Adrenal gland (tissue), 9 donors: ENCODE measurements at regions not wholly inside any gene's neighbourhood (a gene's known extent, or its start where the extent isn't known, plus 50 kb on each side); places are given as distances from the start of the nearest gene placed in this dataset.
"Not testable (repeated sequence)": the region's sequence is repeated elsewhere in the genome, so short reads cannot be mapped to it uniquely, and the experiment has no call there.

ENCODE experiments used
- DNase-seq, 7 donors: peaks; one replicate each; pipeline ENCODE4 v3.0.0-alpha.2; 2019 to 2020
- H3K27ac ChIP-seq, 5 donors: fragments of 200-600 bp; sonication (generic) in 4 of 5; 1 replicate in 3 of 5; 2 replicates in 2 of 5; pipeline versions ENCODE4 v1.5.1 to v1.8.0; 2016 to 2020; ENCODE audit warnings: mild to moderate bottlenecking in 1 of 5
- H3K27me3 ChIP-seq: fragments of 200-600 bp; 2 replicates; pipeline ENCODE4 v1.8.0; 2021
- H3K36me3 ChIP-seq, 2 donors: fragments of 200-600 bp; replicated peaks in 1 of 2; 1 replicate in 1 of 2; 2 replicates in 1 of 2; pipeline versions ENCODE4 v1.5.1 to v1.8.0; 2018 to 2022
- H3K4me1 ChIP-seq, 2 donors: fragments of 200-600 bp; replicated peaks in 1 of 2; 1 replicate in 1 of 2; 2 replicates in 1 of 2; pipeline versions ENCODE4 v1.5.1 to v1.8.0; 2018 to 2021
- H3K4me3 ChIP-seq, 4 donors: fragments of 200-600 bp; sonication (generic) in 3 of 4; one replicate each; pipeline ENCODE4 v1.5.1; 2016 to 2018
- H3K9me3 ChIP-seq, 3 donors: fragments of 200-600 bp; sonication (generic) in 1 of 3; replicated peaks in 1 of 3; 1 replicate in 2 of 3; 2 replicates in 1 of 3; pipeline versions ENCODE4 v1.5.1 to v1.8.0; 2016 to 2021
- CTCF ChIP-seq, 6 experiments: fragments of 450-650 bp in 4 of 6; fragments of 200-600 bp in 2 of 6; sonication (generic) in 1 of 6; IDR thresholded peaks; 1 replicate in 5 of 6; 2 replicates in 1 of 6; pipeline versions ENCODE4 v1.5.1 to v1.8.0; 2016 to 2021; ENCODE audit warnings: antibody characterized with exemption in 6 of 6, mild to moderate bottlenecking in 2 of 6, moderate library complexity in 1 of 6
- POLR2A ChIP-seq, 2 donors: fragments of 450-650 bp; IDR thresholded peaks; one replicate each; pipeline ENCODE4 v1.6.1; 2017; ENCODE audit warnings: antibody characterized with exemption in 2 of 2, mild to moderate bottlenecking in 2 of 2, moderate library complexity in 1 of 2
- WGBS, 4 donors: extraction: QIAGEN DNeasy Blood & Tissue Kit in 2 of 4; methylation state at CpG; one replicate each; pipeline versions ENCODE4 v1.1.5 to v1.1.7; 2013 to 2017; 5-methylcytosine and 5-hydroxymethylcytosine counted together
- intact Hi-C, 2 donors: fragments of 100-400 bp; cut with DNase I; formaldehyde crosslinking; loops; one replicate each; pipeline versions ENCODE4 v1.14.1 to v1.15.0; 2022 to 2023
- donor health status: healthy with polysubstance abuse.
- donor health status: Bipolar disorder and iron deficiency.
- donor health status: DM: yes; HTN: yes; CAD: no.
- donor health status: DM: no; HTN: no; CAD: no.
- donor health status: DM: no; HTN: no; CAD: no.

- Histone ChIP-seq H3K27me3 (no peaks in the 10 kb centered on the region), H3K9me3 (no peaks in the 10 kb centered on the region), H3K36me3 (no peaks in the 10 kb centered on the region), H3K4me3 (no peak overlapping the region), H3K27ac (peak overlapping the region in 1 of 5 donors; percentile 7), H3K4me1 (no peaks in the 10 kb centered on the region)
- intact Hi-C loops: loop anchor here in 1 of 2 donors (10.0 kb wide), 1 partner anchor 415 kb away; no protein-coding TSS in a partner anchor
- no peak for TF ChIP-seq POLR2A (IDR thresholded peaks at IDR 0.05)
- peak in 1 of 7 donors; percentile 29 for DNase-seq
- 45 to 55% (median 47%) methylated on average over 6 to 8 of the region's 8 CpGs for WGBS, 4 donors
These were observed 155.2 kb downstream of the TTLL2 start for GRCh38 chr6:167479901-167480648.

GRCh38 chr6:167481307-167481926 is 156.5 kb downstream of the TTLL2 start:
- peak in 1 of 7 donors; percentile 37 for DNase-seq
- Histone ChIP-seq H3K36me3 (no peaks in the 10 kb centered on the region), H3K4me1 (no peaks in the 10 kb centered on the region), H3K9me3 (no peaks in the 10 kb centered on the region), H3K4me3 (no peak overlapping the region), H3K27me3 (no peaks in the 10 kb centered on the region), H3K27ac (no peak overlapping the region)
- intact Hi-C loops: no loop called here
- WGBS, 4 donors: 74 to 83% (median 79%) methylated on average over 6 of the region's 6 CpGs
- no peak for TF ChIP-seq POLR2A (IDR thresholded peaks at IDR 0.05)
- no peak for TF ChIP-seq CTCF (IDR thresholded peaks at IDR 0.05)

- 43 to 61% (median 49%) methylated on average over 3 of the region's 3 CpGs for WGBS, 4 donors
- H3K4me3 ChIP-seq, H3K36me3 ChIP-seq, H3K9me3 ChIP-seq, DNase-seq, H3K27ac ChIP-seq, H3K27me3 ChIP-seq, H3K4me1 ChIP-seq, intact Hi-C loops: not testable (repeated sequence)
These were observed 157.9 kb downstream of the TTLL2 start for GRCh38 chr6:167482801-167483200.

GRCh38 chr6:167485186-167485978 is 160.5 kb downstream of the TTLL2 start:
- Histone ChIP-seq H3K36me3 (no peaks in the 10 kb centered on the region), H3K4me1 (no peaks in the 10 kb centered on the region), H3K9me3 (no peaks in the 10 kb centered on the region), H3K27me3 (no peaks in the 10 kb centered on the region), H3K27ac (no peak overlapping the region), H3K4me3 (no peak overlapping the region)
- peak in 3 of 7 donors; percentile 22 to 56 (median 33) for DNase-seq
- peak; percentile 12 to 56 (median 36) for TF ChIP-seq CTCF (IDR thresholded peaks at IDR 0.05)
- no peak for TF ChIP-seq POLR2A (IDR thresholded peaks at IDR 0.05)
- intact Hi-C loops: no loop called here
- 71 to 78% (median 76%) methylated on average over 16 of the region's 16 CpGs for WGBS, 4 donors
